SK-N-SH treated with all-trans-retinoic acid at 6 μM for 48 hours (cell line): ENCODE measurements at regions not wholly inside any gene's neighbourhood (a gene's known extent, or its start where the extent isn't known, plus 50 kb on each side); places are given as distances from the start of the nearest gene placed in this dataset.

Experiments used
- ATAC-seq: fragments of 200-7000 bp; cut with Tn5 transposase; 3 replicates; pipeline ENCODE4 v1.9.1; 2020; ENCODE audit warnings: mild to moderate bottlenecking, moderate library complexity
- ARNTL ChIP-seq: fragments of 450-650 bp; formaldehyde crosslinking; IDR thresholded peaks from 2 replicates; pipeline ENCODE4 v1.5.0; 2020; ENCODE audit warnings: low read depth, mild to moderate bottlenecking, moderate library complexity, borderline replicate concordance
- BACH2 ChIP-seq: fragments of 250-450 bp; sonication (Bioruptor Pico); IDR thresholded peaks from 2 replicates; pipeline ENCODE4 v1.9.0; 2021; ENCODE audit warnings: mild to moderate bottlenecking, borderline replicate concordance
- CSDC2 ChIP-seq: fragments of 250-450 bp; sonication (Bioruptor Pico); IDR thresholded peaks from 2 replicates; pipeline ENCODE4 v1.5.0; 2020; ENCODE audit warnings: mild to moderate bottlenecking, moderate library complexity
- ESRRG ChIP-seq: fragments of 250-450 bp; sonication (Bioruptor Pico); IDR thresholded peaks from 2 replicates; pipeline ENCODE4 v1.6.1; 2021; ENCODE audit warnings: mild to moderate bottlenecking
- GLIS3 ChIP-seq: fragments of 250-450 bp; sonication (Bioruptor Pico); IDR thresholded peaks from 2 replicates; pipeline ENCODE4 v1.5.0; 2020; ENCODE audit warnings: mild to moderate bottlenecking, moderate library complexity
- ISL1 ChIP-seq: fragments of 250-450 bp; sonication (Bioruptor Pico); IDR thresholded peaks from 2 replicates; pipeline ENCODE4 v2.1.2; 2022; ENCODE audit warnings: mild to moderate bottlenecking, moderate library complexity
- OSR1 ChIP-seq: fragments of 250-450 bp; sonication (Bioruptor Pico); IDR thresholded peaks from 2 replicates; pipeline ENCODE4 v1.8.0; 2022; ENCODE audit warnings: moderate library complexity, mild to moderate bottlenecking, inconsistent platforms
- PPARA ChIP-seq: fragments of 250-450 bp; sonication (Bioruptor Pico); IDR thresholded peaks from 2 replicates; pipeline ENCODE4 v1.5.0; 2020; ENCODE audit warnings: mild to moderate bottlenecking, borderline replicate concordance
- RARB ChIP-seq: fragments of 250-450 bp; sonication (Bioruptor Pico); IDR thresholded peaks from 2 replicates; pipeline ENCODE4 v1.8.0; 2021; ENCODE audit warnings: mild to moderate bottlenecking, moderate library complexity
- SNAI2 ChIP-seq: fragments of 250-450 bp; sonication (Bioruptor Pico); IDR thresholded peaks from 2 replicates; pipeline ENCODE4 v1.5.0; 2020; ENCODE audit warnings: mild to moderate bottlenecking, moderate library complexity
- TCF4 ChIP-seq: fragments of 250-450 bp; sonication (Bioruptor Pico); IDR thresholded peaks from 2 replicates; pipeline ENCODE4 v1.8.0; 2021; ENCODE audit warnings: mild to moderate bottlenecking, moderate library complexity, borderline replicate concordance
- TOX ChIP-seq: fragments of 250-450 bp; sonication (Bioruptor Pico); IDR thresholded peaks from 2 replicates; pipeline ENCODE4 v1.8.0; 2021; ENCODE audit warnings: mild to moderate bottlenecking, moderate library complexity, borderline replicate concordance
- ZC3H10 ChIP-seq: fragments of 250-450 bp; sonication (Bioruptor Pico); IDR thresholded peaks from 2 replicates; pipeline ENCODE4 v1.5.1; 2021; ENCODE audit warnings: mild to moderate bottlenecking, moderate library complexity
- ZFP3 ChIP-seq: fragments of 250-450 bp; sonication (Bioruptor Pico); IDR thresholded peaks from 2 replicates; pipeline ENCODE4 v1.5.0; 2020; ENCODE audit warnings: mild to moderate bottlenecking, moderate library complexity
- ZFP30 ChIP-seq: fragments of 450-650 bp; formaldehyde crosslinking; IDR thresholded peaks from 2 replicates; pipeline ENCODE4 v1.5.0; 2022; ENCODE audit warnings: mild to moderate bottlenecking, moderate library complexity
- ZNF565 ChIP-seq: fragments of 450-650 bp; formaldehyde crosslinking; conservative IDR thresholded peaks from 2 replicates; pipeline ENCODE4 v1.5.0; 2020; ENCODE audit warnings: low read depth, mild to moderate bottlenecking, moderate library complexity
- ZNF70 ChIP-seq: fragments of 450-650 bp; formaldehyde crosslinking; IDR thresholded peaks from 2 replicates; pipeline ENCODE4 v1.5.0; 2020; ENCODE audit warnings: mild to moderate bottlenecking, moderate library complexity
- ZNF8 ChIP-seq: fragments of 450-650 bp; formaldehyde crosslinking; IDR thresholded peaks from 2 replicates; pipeline ENCODE4 v1.5.0; 2020; ENCODE audit warnings: mild to moderate bottlenecking, moderate library complexity
- TF ChIP-seq, protein P1 (sequence below): fragments of 250-450 bp; sonication (Bioruptor Pico); IDR thresholded peaks from 2 replicates; pipeline ENCODE4 v1.5.0; 2020; ENCODE audit warnings: mild to moderate bottlenecking, moderate library complexity
- TF ChIP-seq, protein P2 (sequence below): fragments of 250-450 bp; sonication (Bioruptor Pico); IDR thresholded peaks from 2 replicates; pipeline ENCODE4 v1.8.0; 2020; ENCODE audit warnings: mild to moderate bottlenecking, moderate library complexity, borderline replicate concordance
- TF ChIP-seq, protein P3 (sequence below): fragments of 250-450 bp; sonication (Bioruptor Pico); IDR thresholded peaks from 2 replicates; pipeline ENCODE4 v1.8.0; 2021; ENCODE audit warnings: low read depth, mild to moderate bottlenecking, moderate library complexity, borderline replicate concordance

DNA sequence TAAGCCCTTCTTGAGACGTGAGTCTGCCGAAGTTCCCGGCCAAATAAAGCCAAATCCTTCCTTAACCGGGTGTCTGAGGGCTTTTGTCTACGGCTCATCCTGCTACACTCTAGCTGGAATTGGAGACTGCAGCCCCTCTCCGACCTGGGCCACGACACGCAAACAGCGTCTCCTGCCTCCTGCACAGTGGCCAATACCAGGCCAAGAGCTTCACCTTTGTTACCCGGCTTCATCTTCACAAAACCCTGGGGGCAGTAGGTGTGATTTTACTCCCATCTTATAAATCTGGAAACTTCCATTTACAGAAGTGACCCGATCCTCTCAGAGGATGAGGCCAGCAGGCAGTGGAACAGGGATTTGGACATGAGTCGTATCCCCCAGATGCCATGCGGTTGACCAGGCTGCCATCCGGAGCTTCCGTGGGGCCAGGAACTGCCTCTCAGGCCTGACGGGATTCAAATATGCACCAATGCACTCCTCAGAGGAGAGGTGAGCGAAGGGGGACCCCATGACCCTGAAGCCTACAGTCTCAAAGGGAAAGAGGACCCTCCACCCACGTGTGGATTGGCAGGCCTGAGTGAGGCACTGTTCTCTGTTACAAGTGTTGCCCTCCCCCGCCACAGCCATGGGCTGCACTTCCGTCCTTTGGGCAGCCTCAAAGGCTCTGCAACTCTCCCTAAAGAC lies 53.2 kb upstream of the KLF13 start:
- no peak for ATAC-seq
- TF ChIP-seq SNAI2 (CRISPR knock-in tag) = no peak
- TF ChIP-seq ZFP30 (CRISPR knock-in tag) = no peak
- TF ChIP-seq, protein P1, sequence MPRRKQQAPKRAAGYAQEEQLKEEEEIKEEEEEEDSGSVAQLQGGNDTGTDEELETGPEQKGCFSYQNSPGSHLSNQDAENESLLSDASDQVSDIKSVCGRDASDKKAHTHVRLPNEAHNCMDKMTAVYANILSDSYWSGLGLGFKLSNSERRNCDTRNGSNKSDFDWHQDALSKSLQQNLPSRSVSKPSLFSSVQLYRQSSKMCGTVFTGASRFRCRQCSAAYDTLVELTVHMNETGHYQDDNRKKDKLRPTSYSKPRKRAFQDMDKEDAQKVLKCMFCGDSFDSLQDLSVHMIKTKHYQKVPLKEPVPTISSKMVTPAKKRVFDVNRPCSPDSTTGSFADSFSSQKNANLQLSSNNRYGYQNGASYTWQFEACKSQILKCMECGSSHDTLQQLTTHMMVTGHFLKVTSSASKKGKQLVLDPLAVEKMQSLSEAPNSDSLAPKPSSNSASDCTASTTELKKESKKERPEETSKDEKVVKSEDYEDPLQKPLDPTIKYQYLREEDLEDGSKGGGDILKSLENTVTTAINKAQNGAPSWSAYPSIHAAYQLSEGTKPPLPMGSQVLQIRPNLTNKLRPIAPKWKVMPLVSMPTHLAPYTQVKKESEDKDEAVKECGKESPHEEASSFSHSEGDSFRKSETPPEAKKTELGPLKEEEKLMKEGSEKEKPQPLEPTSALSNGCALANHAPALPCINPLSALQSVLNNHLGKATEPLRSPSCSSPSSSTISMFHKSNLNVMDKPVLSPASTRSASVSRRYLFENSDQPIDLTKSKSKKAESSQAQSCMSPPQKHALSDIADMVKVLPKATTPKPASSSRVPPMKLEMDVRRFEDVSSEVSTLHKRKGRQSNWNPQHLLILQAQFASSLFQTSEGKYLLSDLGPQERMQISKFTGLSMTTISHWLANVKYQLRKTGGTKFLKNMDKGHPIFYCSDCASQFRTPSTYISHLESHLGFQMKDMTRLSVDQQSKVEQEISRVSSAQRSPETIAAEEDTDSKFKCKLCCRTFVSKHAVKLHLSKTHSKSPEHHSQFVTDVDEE (CRISPR knock-in tag) = no peak
- TF ChIP-seq TOX (CRISPR knock-in tag) = no peak
- TF ChIP-seq CSDC2 (CRISPR knock-in tag) = no peak
- no peak for TF ChIP-seq ZC3H10 (CRISPR knock-in tag)
- no peak for TF ChIP-seq ZNF565
- TF ChIP-seq OSR1 (CRISPR knock-in tag) = no peak
- TF ChIP-seq, protein P2, sequence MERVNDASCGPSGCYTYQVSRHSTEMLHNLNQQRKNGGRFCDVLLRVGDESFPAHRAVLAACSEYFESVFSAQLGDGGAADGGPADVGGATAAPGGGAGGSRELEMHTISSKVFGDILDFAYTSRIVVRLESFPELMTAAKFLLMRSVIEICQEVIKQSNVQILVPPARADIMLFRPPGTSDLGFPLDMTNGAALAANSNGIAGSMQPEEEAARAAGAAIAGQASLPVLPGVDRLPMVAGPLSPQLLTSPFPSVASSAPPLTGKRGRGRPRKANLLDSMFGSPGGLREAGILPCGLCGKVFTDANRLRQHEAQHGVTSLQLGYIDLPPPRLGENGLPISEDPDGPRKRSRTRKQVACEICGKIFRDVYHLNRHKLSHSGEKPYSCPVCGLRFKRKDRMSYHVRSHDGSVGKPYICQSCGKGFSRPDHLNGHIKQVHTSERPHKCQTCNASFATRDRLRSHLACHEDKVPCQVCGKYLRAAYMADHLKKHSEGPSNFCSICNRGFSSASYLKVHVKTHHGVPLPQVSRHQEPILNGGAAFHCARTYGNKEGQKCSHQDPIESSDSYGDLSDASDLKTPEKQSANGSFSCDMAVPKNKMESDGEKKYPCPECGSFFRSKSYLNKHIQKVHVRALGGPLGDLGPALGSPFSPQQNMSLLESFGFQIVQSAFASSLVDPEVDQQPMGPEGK = no peak
- TF ChIP-seq ZNF70 (CRISPR knock-in tag) = no peak
- no peak for TF ChIP-seq ARNTL
- TF ChIP-seq ZFP3 (CRISPR knock-in tag) = no peak
- no peak for TF ChIP-seq GLIS3 (CRISPR knock-in tag)

DNA sequence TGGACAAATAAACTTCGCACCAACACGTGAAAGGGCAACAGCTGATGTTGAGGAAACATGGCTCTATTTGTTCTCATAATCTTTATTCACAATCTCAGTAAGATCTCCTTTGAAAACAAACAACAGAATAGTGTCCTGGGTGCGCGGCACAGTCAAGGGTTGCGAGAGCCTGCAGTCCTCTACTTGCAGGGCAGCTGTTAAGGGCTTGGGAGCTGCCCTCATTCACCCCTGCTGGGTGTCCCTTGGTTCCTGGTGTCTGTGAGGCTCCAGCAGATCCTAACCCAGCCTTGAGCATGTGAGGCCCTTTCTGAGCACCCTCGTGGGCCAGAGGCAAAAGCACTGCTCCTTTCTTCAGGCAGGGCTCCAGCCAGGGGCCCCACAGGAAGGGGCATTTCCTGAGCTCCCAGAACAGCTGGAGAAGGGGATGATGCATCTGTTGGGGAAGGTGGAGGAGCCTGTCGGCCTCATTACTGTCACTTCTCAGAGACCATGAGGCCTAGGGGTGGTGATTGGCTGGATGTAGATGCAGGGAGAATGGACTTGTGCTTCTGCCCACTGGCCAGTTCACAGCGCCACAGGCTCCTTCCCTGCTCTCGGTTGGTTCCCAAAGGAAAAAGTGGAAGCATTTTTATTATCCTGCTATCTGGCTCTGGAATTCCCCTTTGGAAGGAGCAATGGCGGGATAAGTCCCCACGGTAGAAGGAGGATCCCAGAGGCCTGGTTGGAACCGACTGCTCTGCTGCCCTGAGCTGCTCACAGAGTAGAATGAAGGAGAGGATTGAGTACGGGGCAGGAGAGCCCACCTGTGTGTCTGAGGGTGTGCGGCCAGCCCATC lies 51.9 kb upstream of the KLF13 start:
- no peak for ATAC-seq
- no peak for TF ChIP-seq CSDC2 (CRISPR knock-in tag)
- TF ChIP-seq ISL1 (CRISPR knock-in tag) = no peak
- no peak for TF ChIP-seq PPARA (CRISPR knock-in tag)
- no peak for TF ChIP-seq ZFP30 (CRISPR knock-in tag)
- TF ChIP-seq, protein P1 (CRISPR knock-in tag) = no peak
- no peak for TF ChIP-seq ZNF70 (CRISPR knock-in tag)
- no peak for TF ChIP-seq GLIS3 (CRISPR knock-in tag)
- no peak for TF ChIP-seq BACH2 (CRISPR knock-in tag)
- no peak for TF ChIP-seq SNAI2 (CRISPR knock-in tag)
- TF ChIP-seq, all 23 proteins: peak for 0

DNA sequence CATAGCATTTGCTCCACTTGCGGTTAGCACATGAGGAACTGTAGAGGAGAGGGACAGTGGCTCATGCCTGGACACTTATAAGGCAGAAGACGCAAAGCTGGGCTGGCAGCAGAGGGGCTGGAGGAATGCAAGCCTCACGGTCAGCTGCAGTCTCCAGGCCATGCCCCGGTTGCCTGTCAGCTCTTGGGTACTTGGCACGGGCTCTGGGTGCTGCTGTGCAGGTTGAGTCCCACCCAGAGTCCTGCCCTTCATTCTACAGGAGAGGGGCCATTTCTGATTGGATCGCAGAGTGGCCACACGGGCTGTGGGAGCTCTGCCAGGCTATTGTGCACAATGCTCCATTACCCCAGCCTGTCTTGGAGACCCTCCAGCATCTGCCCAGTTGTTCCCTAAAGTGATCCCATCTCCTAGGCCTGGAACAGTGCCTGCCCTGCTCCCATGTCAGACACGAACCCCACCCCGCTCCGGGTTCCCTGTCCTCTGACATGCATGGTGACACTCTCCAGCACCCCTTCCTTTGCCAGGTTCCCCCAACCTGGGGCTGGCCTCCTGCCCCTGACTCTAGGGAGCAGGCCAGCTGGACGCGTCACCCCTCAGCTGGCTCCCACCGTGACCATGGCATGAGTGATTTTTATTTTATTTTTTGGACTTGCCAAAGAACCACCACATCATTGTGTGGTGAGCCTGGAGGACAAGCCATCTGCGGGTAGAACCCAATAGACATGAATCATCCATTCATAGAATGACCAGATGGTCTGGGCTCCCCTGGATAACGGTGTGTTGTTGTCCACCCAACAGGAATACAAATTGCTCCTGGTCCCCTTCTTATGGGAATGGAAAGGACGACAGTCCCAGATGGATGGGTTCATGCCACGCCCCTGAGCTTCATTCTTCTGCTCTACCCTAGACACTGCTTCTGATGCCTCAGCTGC lies 51.0 kb upstream of the KLF13 start:
- TF ChIP-seq, protein P1 (CRISPR knock-in tag) = no peak
- TF ChIP-seq TOX (CRISPR knock-in tag) (no peak), RARB (CRISPR knock-in tag) (no peak), OSR1 (CRISPR knock-in tag) (no peak), ZC3H10 (CRISPR knock-in tag) (no peak), ZNF70 (CRISPR knock-in tag) (no peak), ZFP3 (CRISPR knock-in tag) (no peak), ESRRG (CRISPR knock-in tag) (no peak), ZNF8 (no peak), TCF4 (CRISPR knock-in tag) (no peak), ARNTL (no peak), SNAI2 (CRISPR knock-in tag) (no peak), ZFP30 (CRISPR knock-in tag) (no peak)
- TF ChIP-seq, protein P3, sequence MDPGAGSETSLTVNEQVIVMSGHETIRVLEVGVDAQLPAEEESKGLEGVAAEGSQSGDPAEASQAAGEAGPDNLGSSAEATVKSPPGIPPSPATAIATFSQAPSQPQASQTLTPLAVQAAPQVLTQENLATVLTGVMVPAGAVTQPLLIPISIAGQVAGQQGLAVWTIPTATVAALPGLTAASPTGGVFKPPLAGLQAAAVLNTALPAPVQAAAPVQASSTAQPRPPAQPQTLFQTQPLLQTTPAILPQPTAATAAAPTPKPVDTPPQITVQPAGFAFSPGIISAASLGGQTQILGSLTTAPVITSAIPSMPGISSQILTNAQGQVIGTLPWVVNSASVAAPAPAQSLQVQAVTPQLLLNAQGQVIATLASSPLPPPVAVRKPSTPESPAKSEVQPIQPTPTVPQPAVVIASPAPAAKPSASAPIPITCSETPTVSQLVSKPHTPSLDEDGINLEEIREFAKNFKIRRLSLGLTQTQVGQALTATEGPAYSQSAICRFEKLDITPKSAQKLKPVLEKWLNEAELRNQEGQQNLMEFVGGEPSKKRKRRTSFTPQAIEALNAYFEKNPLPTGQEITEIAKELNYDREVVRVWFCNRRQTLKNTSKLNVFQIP (CRISPR knock-in tag) = no peak
- no peak for ATAC-seq
